Neural progenitor cell (in vitro differentiated cells): ENCODE measurements at regions not wholly inside any gene's neighbourhood (a gene's known extent, or its start where the extent isn't known, plus 50 kb on each side); places are given as distances from the start of the nearest gene placed in this dataset.

ENCODE experiments used
- DNase-seq: peaks from one replicate; pipeline ENCODE4 v3.0.0-alpha.2; 2016; ENCODE audit warnings: low spot score
- H2AFZ ChIP-seq: fragments of 200-600 bp; sonication (generic); replicated peaks from 2 replicates; pipeline ENCODE4 v1.6.1; 2016; ENCODE audit warnings: antibody characterized with exemption
- H3F3A ChIP-seq: fragments of 200-600 bp; sonication (generic); 2 replicates; pipeline ENCODE4 v1.6.1; 2016; ENCODE audit warnings: antibody characterized with exemption, low read depth
- H3K27ac ChIP-seq: fragments of 200-600 bp; sonication (generic); 2 replicates; pipeline ENCODE4 v1.5.1; 2016; ENCODE audit warnings: mild to moderate bottlenecking
- H3K27me3 ChIP-seq: fragments of 200-600 bp; sonication (generic); 2 replicates; pipeline ENCODE4 v1.6.1; 2016; ENCODE audit warnings: mild to moderate bottlenecking, moderate library complexity
- H3K36me3 ChIP-seq: fragments of 200-600 bp; sonication (generic); 2 replicates; pipeline ENCODE4 v1.5.1; 2016
- H3K4me1 ChIP-seq: fragments of 200-600 bp; sonication (generic); 2 replicates; pipeline ENCODE4 v1.6.1; 2016; ENCODE audit warnings: mixed run types
- H3K4me2 ChIP-seq: fragments of 200-600 bp; sonication (generic); 2 replicates; pipeline ENCODE4 v1.6.1; 2016
- H3K4me3 ChIP-seq: fragments of 200-600 bp; sonication (generic); 2 replicates; pipeline ENCODE4 v1.5.1; 2016
- H3K79me2 ChIP-seq: fragments of 200-600 bp; sonication (generic); 2 replicates; pipeline ENCODE4 v1.6.1; 2016; ENCODE audit warnings: low read depth
- H3K9ac ChIP-seq: fragments of 200-600 bp; sonication (generic); 2 replicates; pipeline ENCODE4 v1.6.1; 2016
- H3K9me3 ChIP-seq: fragments of 200-600 bp; sonication (generic); 2 replicates; pipeline ENCODE4 v1.5.1; 2016; ENCODE audit warnings: low read depth
- H4K20me1 ChIP-seq: fragments of 200-600 bp; sonication (generic); 2 replicates; pipeline ENCODE4 v1.6.1; 2016; ENCODE audit warnings: low read depth
- H3K27ac Mint-ChIP-seq: 3 replicates; pipeline ENCODE4 v1.8.0; 2021; ENCODE audit warnings: mixed read lengths
- H3K27me3 Mint-ChIP-seq: 2 replicates; pipeline ENCODE4 v1.8.0; 2022; ENCODE audit warnings: low read depth, mild to moderate bottlenecking, inconsistent platforms, moderate library complexity, mixed read lengths; ENCODE audit not compliant: insufficient read depth
- H3K36me3 Mint-ChIP-seq: 3 replicates; pipeline ENCODE4 v1.8.0; 2021; ENCODE audit warnings: mixed read lengths
- H3K4me1 Mint-ChIP-seq: 3 replicates; pipeline ENCODE4 v1.8.0; 2021; ENCODE audit warnings: mixed read lengths
- H3K4me3 Mint-ChIP-seq: 3 replicates; pipeline ENCODE4 v1.8.0; 2021; ENCODE audit warnings: mild to moderate bottlenecking, moderate library complexity, mixed read lengths
- H3K9me3 Mint-ChIP-seq: 3 replicates; pipeline ENCODE4 v1.8.0; 2020; ENCODE audit warnings: mixed read lengths
- EZH2 ChIP-seq: fragments of 200-600 bp; sonication (generic); IDR thresholded peaks from 2 replicates; pipeline ENCODE4 v1.6.1; 2017; ENCODE audit warnings: antibody characterized with exemption, mild to moderate bottlenecking, moderate library complexity
- EZH2phosphoT487 ChIP-seq: fragments of 200-600 bp; sonication (generic); IDR thresholded peaks from 2 replicates; pipeline ENCODE4 v1.6.1; 2017; ENCODE audit warnings: antibody characterized with exemption
- TF ChIP-seq, protein P1 (sequence below): fragments of 200-600 bp; sonication (generic); IDR thresholded peaks from 2 replicates; pipeline ENCODE4 v1.5.1; 2017; ENCODE audit warnings: antibody characterized with exemption, mild to moderate bottlenecking

DNA sequence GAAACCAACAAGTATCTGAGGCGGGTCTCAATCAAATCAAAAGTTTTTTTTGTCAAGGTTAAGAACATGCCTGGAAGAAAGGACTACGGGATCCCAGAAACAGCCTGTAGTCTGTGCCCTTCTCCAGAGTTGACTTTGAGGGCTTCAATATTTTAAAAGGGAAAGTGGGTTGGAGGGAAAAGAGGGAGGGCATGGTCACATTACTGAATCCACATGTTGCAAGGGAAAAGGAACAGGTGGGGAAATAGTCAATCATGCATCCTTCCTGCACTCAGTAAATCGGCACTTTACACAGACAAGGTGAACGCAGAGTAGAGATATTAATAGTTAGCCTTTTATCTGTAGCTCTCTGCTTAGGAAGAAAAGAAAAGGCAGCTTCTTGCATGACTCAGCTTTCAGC, 808.5 kb downstream of the UQCRFS1 start:
- Mint-ChIP-seq H3K4me1 (peaks cover 46% of the 10 kb centered on the region), H3K4me3 (no peak overlapping the region), H3K27me3 (peaks cover 2% of the 10 kb centered on the region), H3K9me3 (no peaks in the 10 kb centered on the region), H3K27ac (no peak overlapping the region), H3K36me3 (no peaks in the 10 kb centered on the region)
- Histone ChIP-seq H3K79me2 (no peaks in the 10 kb centered on the region), H3K4me3 (no peak overlapping the region), H3K36me3 (no peaks in the 10 kb centered on the region), H3F3A (no peaks in the 10 kb centered on the region), H3K9me3 (no peaks in the 10 kb centered on the region), H3K27me3 (no peaks in the 10 kb centered on the region), H3K27ac (no peak overlapping the region), H2AFZ (no peak overlapping the region), H3K9ac (no peak overlapping the region), H4K20me1 (no peaks in the 10 kb centered on the region), H3K4me2 (no peak overlapping the region), H3K4me1 (peaks cover 18% of the 10 kb centered on the region)
- TF ChIP-seq EZH2 (no peak), EZH2phosphoT487 (no peak)
- TF ChIP-seq, protein P1, sequence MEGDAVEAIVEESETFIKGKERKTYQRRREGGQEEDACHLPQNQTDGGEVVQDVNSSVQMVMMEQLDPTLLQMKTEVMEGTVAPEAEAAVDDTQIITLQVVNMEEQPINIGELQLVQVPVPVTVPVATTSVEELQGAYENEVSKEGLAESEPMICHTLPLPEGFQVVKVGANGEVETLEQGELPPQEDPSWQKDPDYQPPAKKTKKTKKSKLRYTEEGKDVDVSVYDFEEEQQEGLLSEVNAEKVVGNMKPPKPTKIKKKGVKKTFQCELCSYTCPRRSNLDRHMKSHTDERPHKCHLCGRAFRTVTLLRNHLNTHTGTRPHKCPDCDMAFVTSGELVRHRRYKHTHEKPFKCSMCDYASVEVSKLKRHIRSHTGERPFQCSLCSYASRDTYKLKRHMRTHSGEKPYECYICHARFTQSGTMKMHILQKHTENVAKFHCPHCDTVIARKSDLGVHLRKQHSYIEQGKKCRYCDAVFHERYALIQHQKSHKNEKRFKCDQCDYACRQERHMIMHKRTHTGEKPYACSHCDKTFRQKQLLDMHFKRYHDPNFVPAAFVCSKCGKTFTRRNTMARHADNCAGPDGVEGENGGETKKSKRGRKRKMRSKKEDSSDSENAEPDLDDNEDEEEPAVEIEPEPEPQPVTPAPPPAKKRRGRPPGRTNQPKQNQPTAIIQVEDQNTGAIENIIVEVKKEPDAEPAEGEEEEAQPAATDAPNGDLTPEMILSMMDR, result no peak
- DNase-seq, result no peak

DNA sequence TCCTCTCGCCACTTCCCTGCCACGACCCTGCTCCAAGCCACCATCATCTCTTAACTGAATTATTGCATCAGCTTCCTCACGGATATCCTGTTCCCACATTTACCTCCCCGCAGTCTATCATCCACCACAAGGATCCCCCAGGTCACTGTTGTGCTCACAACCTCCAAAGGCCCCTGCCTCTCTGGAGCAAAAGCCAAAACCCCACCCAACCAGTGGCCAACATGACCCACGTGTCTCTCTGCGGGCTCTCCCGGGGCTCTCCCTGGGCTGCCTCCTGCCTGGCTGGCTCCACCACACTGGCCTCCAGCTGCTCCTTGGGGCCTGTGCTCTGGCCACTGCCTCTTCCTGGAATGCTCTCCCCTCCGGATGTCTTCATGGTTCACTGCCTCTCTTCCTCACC, 809.3 kb downstream of the UQCRFS1 start:
- Histone ChIP-seq H3K9me3 (no peaks in the 10 kb centered on the region), H3K4me2 (no peak overlapping the region), H3K36me3 (no peaks in the 10 kb centered on the region), H2AFZ (no peak overlapping the region), H3K27ac (no peak overlapping the region), H3F3A (no peaks in the 10 kb centered on the region), H3K4me1 (peaks cover 18% of the 10 kb centered on the region), H3K9ac (no peak overlapping the region), H3K79me2 (no peaks in the 10 kb centered on the region), H3K27me3 (no peaks in the 10 kb centered on the region), H4K20me1 (no peaks in the 10 kb centered on the region), H3K4me3 (no peak overlapping the region)
- TF ChIP-seq EZH2 (no peak), EZH2phosphoT487 (no peak)
- TF ChIP-seq, protein P1, result no peak
- Mint-ChIP-seq H3K27ac (no peak overlapping the region), H3K4me1 (peaks cover 46% of the 10 kb centered on the region), H3K9me3 (no peaks in the 10 kb centered on the region), H3K4me3 (no peak overlapping the region), H3K36me3 (no peaks in the 10 kb centered on the region), H3K27me3 (peaks cover 2% of the 10 kb centered on the region)
- DNase-seq, result no peak

DNA sequence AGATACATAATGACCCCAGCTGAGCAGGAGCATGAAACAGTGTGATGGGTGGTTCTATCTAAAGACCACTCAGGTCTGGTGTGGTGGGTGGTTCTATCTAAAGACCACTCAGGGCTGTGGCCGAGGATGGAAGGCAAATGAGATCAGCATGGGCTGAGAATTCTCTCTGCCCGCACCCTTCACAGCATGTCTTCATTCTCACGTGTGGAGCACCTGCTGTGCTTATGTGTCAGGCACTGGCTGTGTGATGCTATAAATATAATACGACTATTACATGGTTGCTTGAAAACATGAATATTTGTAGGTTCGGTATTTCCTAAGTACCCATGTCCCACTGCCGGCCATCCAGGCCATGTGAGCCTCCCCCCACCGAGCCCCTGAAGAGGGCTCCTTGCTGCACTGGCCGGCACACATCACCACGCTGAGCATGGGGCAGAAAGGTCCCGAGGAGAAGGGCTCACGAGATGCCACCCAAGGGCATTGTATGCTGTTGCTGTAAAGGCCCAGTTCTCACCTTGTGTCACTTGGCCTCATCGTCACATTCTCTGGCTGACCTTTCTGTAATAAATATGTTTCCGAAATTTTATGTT, 810.2 kb downstream of the UQCRFS1 start:
- peaks cover 41% of the 10 kb centered on the region for H3K4me1 Mint-ChIP-seq
- TF ChIP-seq, protein P1, result no peak
- TF ChIP-seq EZH2 (no peak), EZH2phosphoT487 (no peak)
- no peak overlapping the region for H3K4me3 Mint-ChIP-seq
- DNase-seq, result no peak
- no peaks in the 10 kb centered on the region for H3K36me3 ChIP-seq
- H3K27ac ChIP-seq, result no peak overlapping the region
- H3K9me3 ChIP-seq, result no peaks in the 10 kb centered on the region
- H3K4me1 ChIP-seq, result peaks cover 18% of the 10 kb centered on the region
- H3K36me3 Mint-ChIP-seq, result no peaks in the 10 kb centered on the region
- no peaks in the 10 kb centered on the region for H3K9me3 Mint-ChIP-seq
- H3K4me2 ChIP-seq, result no peak overlapping the region
- H2AFZ ChIP-seq, result no peak overlapping the region
- H3F3A ChIP-seq, result no peaks in the 10 kb centered on the region
- H3K79me2 ChIP-seq, result no peaks in the 10 kb centered on the region
- H3K27me3 ChIP-seq, result no peaks in the 10 kb centered on the region
- H3K9ac ChIP-seq, result no peak overlapping the region
- peaks cover 2% of the 10 kb centered on the region for H3K27me3 Mint-ChIP-seq
- H3K4me3 ChIP-seq, result no peak overlapping the region
- H4K20me1 ChIP-seq, result no peaks in the 10 kb centered on the region
- H3K27ac Mint-ChIP-seq, result no peak overlapping the region
